COR-L47 (cell line): ENCODE measurements at regions not wholly inside any gene's neighbourhood (a gene's known extent, or its start where the extent isn't known, plus 50 kb on each side); places are given as distances from the start of the nearest gene placed in this dataset.

Source experiments
- DNase-seq: peaks from one replicate; lab custom pipeline; 2025; lab: John Stamatoyannopoulos, UW

GRCh38 chr18:10314066-10314465 lies 140.4 kb upstream of the APCDD1 start:
- DNase-seq: no peak

- no peak for DNase-seq
These were observed 138.9 kb upstream of the APCDD1 start for GRCh38 chr18:10315522-10315921.

GRCh38 chr18:10316778-10317177 lies 137.7 kb upstream of the APCDD1 start:
- no peak for DNase-seq

GRCh38 chr18:10317864-10318690 lies 136.4 kb upstream of the APCDD1 start:
- no peak for DNase-seq

GRCh38 chr18:10318691-10318970 lies 135.8 kb upstream of the APCDD1 start:
- DNase-seq: no peak

- no peak for DNase-seq
These were observed 135.4 kb upstream of the APCDD1 start for GRCh38 chr18:10319026-10319425.

GRCh38 chr18:10319914-10320600 lies 134.4 kb upstream of the APCDD1 start:
- DNase-seq: no peak

GRCh38 chr18:10320791-10321190 lies 133.6 kb upstream of the APCDD1 start:
- no peak for DNase-seq

GRCh38 chr18:10321576-10321975 lies 132.9 kb upstream of the APCDD1 start:
- DNase-seq: no peak

GRCh38 chr18:10322004-10322403 lies 132.4 kb upstream of the APCDD1 start:
- no peak for DNase-seq

GRCh38 chr18:10322435-10322834 lies 132.0 kb upstream of the APCDD1 start:
- no peak for DNase-seq

- DNase-seq: no peak
These were observed 125.3 kb upstream of the APCDD1 start for GRCh38 chr18:10329101-10329500.

GRCh38 chr18:10330428-10330827 lies 124.0 kb upstream of the APCDD1 start:
- no peak for DNase-seq

- no peak for DNase-seq
These were observed 122.0 kb upstream of the APCDD1 start for GRCh38 chr18:10332452-10332851.

GRCh38 chr18:10336749-10337350 lies 117.6 kb upstream of the APCDD1 start:
- no peak for DNase-seq

- DNase-seq: no peak
These were observed 113.6 kb upstream of the APCDD1 start for GRCh38 chr18:10340821-10341220.

- no peak for DNase-seq
These were observed 110.7 kb upstream of the APCDD1 start for GRCh38 chr18:10343778-10344177.

- no peak for DNase-seq
These were observed 107.6 kb upstream of the APCDD1 start for GRCh38 chr18:10346749-10347415.

GRCh38 chr18:10349561-10349960 lies 104.9 kb upstream of the APCDD1 start:
- DNase-seq: no peak

GRCh38 chr18:10350661-10351060 lies 103.8 kb upstream of the APCDD1 start:
- DNase-seq: no peak

GRCh38 chr18:10351219-10351818 lies 103.1 kb upstream of the APCDD1 start:
- DNase-seq: no peak

- no peak for DNase-seq
These were observed 102.6 kb upstream of the APCDD1 start for GRCh38 chr18:10351858-10352257.
